ENCODE measurements at regions not wholly inside any gene's neighbourhood (a gene's known extent, or its start where the extent isn't known, plus 50 kb on each side); places are given as distances from the start of the nearest gene placed in this dataset.

GRCh38 chr13:34474187-34474868 lies 467.7 kb upstream of the NBEA start:
- no peak overlapping the region for H3K4me3 ChIP-seq
- DNase-seq = no peak
- no peaks in the 10 kb centered on the region for H3K27me3 ChIP-seq
- intact Hi-C loops (cut with DNase I) = no loop called here
- no peaks in the 10 kb centered on the region for H3K9me3 ChIP-seq
- H3K4me1 ChIP-seq = peaks cover 0 to 3% (median 0%) of the 10 kb centered on the region in 3 donors
- no peak overlapping the region for H3K27ac ChIP-seq
- 51 to 67% methylated on average over 4 of the region's 4 CpGs for WGBS, 2 donors
- TF ChIP-seq POLR2A (IDR thresholded peaks at IDR 0.05) (no peak), CTCF (IDR thresholded peaks at IDR 0.05) (no peak)
- H3K36me3 ChIP-seq = no peaks in the 10 kb centered on the region

- WGBS, 2 donors = 63 to 82% methylated on average over 2 of the region's 2 CpGs
- H3K36me3 ChIP-seq = no peaks in the 10 kb centered on the region
- no peaks in the 10 kb centered on the region for H3K4me1 ChIP-seq
- intact Hi-C loops (cut with DNase I) = no loop called here
- no peak overlapping the region for H3K4me3 ChIP-seq
- no peak for DNase-seq
- no peak overlapping the region for H3K27ac ChIP-seq
- H3K9me3 ChIP-seq = no peaks in the 10 kb centered on the region
- TF ChIP-seq CTCF (IDR thresholded peaks at IDR 0.05) = no peak
- no peak for TF ChIP-seq POLR2A (IDR thresholded peaks at IDR 0.05)
- H3K27me3 ChIP-seq = no peaks in the 10 kb centered on the region
Observed at GRCh38 chr13:34478376-34478775, 463.7 kb upstream of the NBEA start.

- no peak for DNase-seq
- Histone ChIP-seq H3K9me3 (no peaks in the 10 kb centered on the region), H3K27ac (no peak overlapping the region), H3K4me3 (no peak overlapping the region), H3K36me3 (no peaks in the 10 kb centered on the region), H3K27me3 (no peaks in the 10 kb centered on the region), H3K4me1 (no peaks in the 10 kb centered on the region)
- intact Hi-C loops (cut with DNase I) = no loop called here
- WGBS, 2 donors = 61 to 67% methylated on average over 2 of the region's 2 CpGs
- TF ChIP-seq POLR2A (IDR thresholded peaks at IDR 0.05) (no peak), CTCF (IDR thresholded peaks at IDR 0.05) (no peak)
Observed at GRCh38 chr13:34502011-34502410, 440.1 kb upstream of the NBEA start.

- H3K27ac ChIP-seq = no peak overlapping the region
- intact Hi-C loops (cut with DNase I) = no loop called here
Observed at GRCh38 chr13:34502621-34503020, 439.4 kb upstream of the NBEA start.

GRCh38 chr13:34506796-34507195 lies 435.3 kb upstream of the NBEA start:
- Histone ChIP-seq H3K27me3 (no peaks in the 10 kb centered on the region), H3K9me3 (no peaks in the 10 kb centered on the region), H3K36me3 (no peaks in the 10 kb centered on the region), H3K27ac (no peak overlapping the region), H3K4me1 (no peaks in the 10 kb centered on the region), H3K4me3 (no peak overlapping the region)
- TF ChIP-seq CTCF (IDR thresholded peaks at IDR 0.05) (no peak), POLR2A (IDR thresholded peaks at IDR 0.05) (no peak)
- WGBS, 2 donors = 81 to 85% methylated on average over 3 of the region's 3 CpGs
- no peak for DNase-seq
- intact Hi-C loops (cut with DNase I) = no loop called here

More at GRCh38 chr13:34502621-34503020, 439.4 kb upstream of the NBEA start:
- no peak overlapping the region for H3K4me3 ChIP-seq
- H3K27me3 ChIP-seq = no peaks in the 10 kb centered on the region
- TF ChIP-seq CTCF (IDR thresholded peaks at IDR 0.05) (no peak), POLR2A (IDR thresholded peaks at IDR 0.05) (no peak)
- H3K4me1 ChIP-seq = no peaks in the 10 kb centered on the region
- DNase-seq = no peak
- WGBS, 2 donors = 75 to 86% methylated on average over 3 of the region's 3 CpGs
- no peaks in the 10 kb centered on the region for H3K36me3 ChIP-seq
- no peaks in the 10 kb centered on the region for H3K9me3 ChIP-seq

All from esophagus squamous epithelium (tissue), 5 donors.